Dedifferentiated amniotic fluid mesenchymal stem cell (primary cell): ENCODE measurements at regions not wholly inside any gene's neighbourhood (a gene's known extent, or its start where the extent isn't known, plus 50 kb on each side); places are given as distances from the start of the nearest gene placed in this dataset.
"Not testable (repeated sequence)": the region's sequence is repeated elsewhere in the genome, so short reads cannot be mapped to it uniquely, and the experiment has no call there.

Experiments
- DNase-seq: peaks from one replicate; pipeline ENCODE4 v3.0.0-alpha.2; 2016; ENCODE audit errors: extremely low spot score

GRCh38 chr5:77909237-77909636, 133.1 kb upstream of the TBCA start:
- no peak for DNase-seq

DNA sequence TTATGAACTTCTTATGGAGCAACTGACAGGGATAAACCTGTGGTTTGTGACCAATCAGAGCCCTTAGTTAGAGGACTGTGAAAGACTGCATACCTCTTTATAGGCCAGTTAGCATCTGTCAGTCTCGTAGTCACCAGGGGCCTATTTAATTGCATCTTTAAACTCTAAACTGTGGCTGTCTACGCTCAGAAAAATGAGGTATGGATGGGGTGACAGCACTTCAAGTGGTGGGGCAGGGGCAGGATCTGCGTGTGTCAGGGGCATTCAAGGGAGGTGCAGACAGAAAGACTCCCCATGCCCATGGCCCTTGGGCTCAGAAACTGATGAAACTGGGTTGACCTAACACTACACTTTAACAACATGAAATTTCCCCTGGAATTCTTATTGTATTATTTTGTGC, 132.6 kb upstream of the TBCA start:
- no peak for DNase-seq

DNA sequence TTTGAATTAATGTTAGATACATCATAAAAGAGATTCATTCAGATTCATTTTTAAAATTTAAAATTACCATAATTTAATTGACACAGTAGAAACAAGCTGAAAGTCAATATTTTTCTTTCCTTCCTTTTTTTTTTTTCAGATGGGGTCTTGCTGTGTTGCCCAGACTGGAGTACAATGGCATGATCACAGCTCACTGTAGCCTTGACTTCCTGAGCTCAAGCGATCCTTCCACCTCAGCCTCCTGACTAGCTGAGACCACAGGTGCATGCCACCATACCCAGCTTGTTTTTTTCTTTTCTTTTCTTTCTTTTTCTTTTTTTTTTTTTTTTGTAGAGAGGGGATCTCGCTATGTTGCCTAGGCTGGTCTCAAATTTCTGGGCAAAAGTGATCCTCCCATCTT, 131.6 kb upstream of the TBCA start:
- no peak for DNase-seq

DNA sequence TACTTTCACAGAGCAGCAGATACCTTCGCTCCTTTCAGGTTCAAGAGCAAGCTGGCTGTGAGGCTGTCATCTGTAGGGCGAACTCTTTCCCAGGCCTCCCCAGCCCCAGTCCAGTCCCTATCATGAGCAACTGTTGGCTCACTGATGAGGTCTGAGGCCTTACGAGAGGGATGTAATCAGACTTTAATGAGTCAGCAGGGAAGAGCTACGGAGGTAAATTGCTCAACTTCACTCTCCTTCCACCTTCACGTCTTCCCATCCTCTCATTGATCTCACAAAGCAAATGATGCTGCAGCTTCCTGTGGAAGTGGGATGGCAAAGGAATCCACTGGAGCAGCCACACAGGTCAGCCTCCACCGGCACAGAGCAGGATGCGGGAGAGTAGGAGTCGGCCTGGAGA, 130.7 kb upstream of the TBCA start:
- no peak for DNase-seq

- no peak for DNase-seq
These were observed 128.2 kb upstream of the TBCA start for GRCh38 chr5:77904362-77904761.

DNA sequence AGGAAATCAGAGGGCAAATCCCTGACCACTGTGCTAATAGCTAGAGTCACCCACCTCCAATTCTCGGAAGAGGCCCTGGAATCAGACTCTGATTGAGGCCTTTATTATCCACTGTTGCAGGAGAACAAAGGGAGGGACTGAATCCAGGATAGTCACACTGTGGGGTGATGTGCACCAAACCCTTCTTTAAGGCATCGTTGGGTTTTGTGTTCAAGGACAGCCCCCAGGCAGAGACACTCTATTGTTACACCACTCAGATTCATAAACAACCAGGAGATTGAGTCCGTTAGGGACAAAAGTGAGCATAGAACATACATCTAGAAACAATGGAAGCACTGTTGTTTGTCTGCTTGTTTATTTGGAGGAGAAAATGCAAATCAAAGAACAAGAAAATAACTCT, 124.6 kb upstream of the TBCA start:
- no peak for DNase-seq

- no peak for DNase-seq
These were observed 122.2 kb upstream of the TBCA start for GRCh38 chr5:77898385-77898784.

GRCh38 chr5:77896338-77896737, 120.2 kb upstream of the TBCA start:
- no peak for DNase-seq

DNA sequence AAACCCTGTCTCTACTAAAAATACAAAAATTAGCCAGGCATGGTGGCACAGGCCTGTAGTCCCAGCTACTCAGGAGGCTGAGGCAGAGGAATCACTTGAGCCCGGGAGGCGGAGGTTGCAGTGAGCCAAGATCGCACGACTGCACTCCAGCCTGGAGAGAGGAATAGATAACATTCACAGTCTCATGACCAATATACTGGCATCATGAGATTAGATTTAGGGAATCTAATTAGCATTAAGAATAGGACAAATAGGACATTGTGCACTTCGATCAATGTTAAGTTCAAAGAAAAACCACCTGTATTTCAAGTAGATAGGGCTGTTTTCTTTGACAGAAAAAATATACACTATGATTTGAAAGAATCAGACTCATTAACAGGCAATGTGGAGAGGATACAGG, 118.0 kb upstream of the TBCA start:
- DNase-seq, result not testable (repeated sequence)

DNA sequence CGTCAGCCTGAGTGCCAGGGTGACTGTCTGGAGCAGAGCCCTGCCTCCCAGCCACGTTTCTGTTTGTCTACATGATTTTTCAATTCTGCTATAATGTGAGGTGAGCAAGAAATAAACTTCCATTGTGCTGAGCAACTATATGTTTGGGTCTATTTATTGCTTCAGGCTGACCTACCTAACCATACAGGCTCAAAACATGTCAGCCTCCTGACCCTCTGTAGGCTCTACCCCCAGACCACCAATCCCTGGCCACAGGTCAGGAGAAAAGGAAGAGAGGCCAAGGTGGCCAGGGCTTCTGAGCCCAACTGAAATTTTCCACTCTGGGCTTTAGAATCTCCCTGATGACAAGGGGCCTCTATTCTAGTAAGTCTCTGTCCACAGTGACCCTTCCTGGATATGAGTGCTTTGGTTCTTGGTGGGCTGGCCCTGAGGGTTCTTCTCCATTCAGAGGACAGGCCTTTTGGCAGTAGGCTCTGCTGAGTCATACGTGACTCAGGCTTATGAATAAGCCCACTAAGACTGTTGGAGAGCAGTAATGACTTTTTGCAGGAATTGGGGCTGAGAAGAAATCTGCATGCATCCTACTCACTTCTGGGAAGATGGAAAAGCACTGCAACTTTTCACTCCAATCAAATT, 117.2 kb upstream of the TBCA start:
- DNase-seq, result peak; percentile 84

GRCh38 chr5:77892061-77893010, 116.2 kb upstream of the TBCA start:
- no peak for DNase-seq

- no peak for DNase-seq
These were observed 109.4 kb upstream of the TBCA start for GRCh38 chr5:77885519-77885918.

GRCh38 chr5:77882670-77883257, 106.6 kb upstream of the TBCA start:
- DNase-seq, result peak; percentile 25

DNA sequence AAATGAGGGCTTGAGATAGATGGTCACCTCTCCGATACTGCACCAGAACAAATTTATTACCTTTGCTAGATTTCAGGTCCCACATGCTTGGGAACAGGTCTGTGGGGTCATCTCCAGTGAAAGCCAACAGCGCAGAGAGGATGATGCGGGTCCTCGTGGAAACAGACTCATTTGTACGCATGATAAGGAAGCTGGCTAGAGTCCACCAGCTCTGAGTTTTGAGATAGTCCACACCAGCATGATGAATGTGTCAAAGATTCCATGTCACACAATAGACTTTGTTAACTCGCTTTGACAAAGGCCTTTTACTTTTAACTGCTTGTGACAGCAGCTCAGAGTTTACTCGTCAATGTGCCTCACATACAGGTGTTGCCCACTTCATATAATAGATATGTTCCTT, 105.4 kb upstream of the TBCA start:
- no peak for DNase-seq

DNA sequence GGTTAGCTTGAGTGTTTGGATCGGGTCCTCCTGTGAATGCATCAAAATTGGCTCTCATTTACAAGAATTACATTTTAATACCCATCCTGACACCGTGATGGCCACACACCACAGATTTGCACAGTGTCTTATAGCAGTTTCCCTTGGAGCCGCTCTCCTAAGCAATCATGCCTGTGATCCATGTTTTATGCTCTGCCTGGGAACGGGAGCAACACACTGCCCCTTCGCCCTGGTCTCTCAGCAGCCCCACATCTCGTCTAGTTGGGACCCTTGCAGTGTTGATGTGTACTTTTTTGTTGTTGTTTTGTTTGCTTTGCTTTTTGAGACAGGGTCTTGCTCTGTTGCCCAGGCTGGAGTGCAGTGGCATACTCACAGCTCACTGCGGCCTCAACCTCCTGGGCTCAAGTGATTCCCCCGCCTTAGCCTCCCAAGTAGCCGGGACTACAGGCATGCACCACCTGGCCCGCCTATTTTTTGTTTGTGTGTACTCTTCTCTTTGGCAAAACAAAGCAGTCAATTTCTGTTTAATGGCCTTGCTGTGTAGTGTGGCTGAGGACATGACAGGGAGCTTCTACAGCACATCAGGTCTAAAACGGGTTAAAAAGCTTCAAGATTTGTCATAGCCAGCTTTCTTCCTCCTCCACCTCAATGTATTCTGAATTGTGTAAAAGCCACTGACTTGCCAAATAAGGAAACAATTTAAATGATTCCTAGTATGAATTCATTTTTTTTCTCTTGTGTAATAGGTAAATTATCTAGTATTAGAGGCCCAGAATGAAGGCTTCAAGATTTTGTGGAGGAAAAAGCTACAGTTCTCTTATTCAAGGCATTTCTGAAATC, 101.6 kb upstream of the TBCA start:
- no peak for DNase-seq

GRCh38 chr5:77876862-77877502, 100.8 kb upstream of the TBCA start:
- DNase-seq, result no peak

- no peak for DNase-seq
These were observed 100.2 kb upstream of the TBCA start for GRCh38 chr5:77876316-77876715.

GRCh38 chr5:77874691-77875090, 98.6 kb upstream of the TBCA start:
- no peak for DNase-seq

DNA sequence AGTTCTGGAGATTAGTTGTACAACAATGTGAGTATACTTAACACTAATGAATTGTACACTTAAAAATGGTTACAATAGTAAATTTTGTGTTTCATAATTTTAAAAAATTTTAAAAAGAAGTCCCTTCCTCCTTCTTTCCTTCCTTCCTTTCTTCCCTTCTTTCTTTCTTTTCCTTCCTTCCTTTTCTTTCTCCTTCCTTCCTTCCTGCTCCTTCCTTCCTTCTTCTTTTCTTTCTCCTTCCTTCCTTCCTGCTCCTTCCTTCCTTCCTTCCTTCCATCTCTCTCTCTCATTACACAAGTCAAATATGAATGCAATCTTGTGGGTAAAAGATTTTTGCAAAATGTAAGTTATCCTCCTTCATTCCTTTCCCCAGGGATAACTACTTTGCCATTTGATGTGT, 97.1 kb upstream of the TBCA start:
- no peak for DNase-seq

- DNase-seq, result no peak
These were observed 95.8 kb upstream of the TBCA start for GRCh38 chr5:77871946-77872345.

GRCh38 chr5:77871016-77871415, 94.9 kb upstream of the TBCA start:
- DNase-seq, result no peak
